IPS-NIHi11 (cell line): ENCODE measurements at regions not wholly inside any gene's neighbourhood (a gene's known extent, or its start where the extent isn't known, plus 50 kb on each side); places are given as distances from the start of the nearest gene placed in this dataset.

Source experiments
- DNase-seq: peaks from one replicate; pipeline ENCODE4 v3.0.0; 2012; ENCODE audit warnings: mixed read lengths, low spot score

GRCh38 chr2:21395366-21395765 lies 271.6 kb downstream of the TDRD15 start:
- DNase-seq, result peak; percentile 41

- no peak for DNase-seq
Measured at GRCh38 chr2:21396252-21396651, 272.5 kb downstream of the TDRD15 start.

DNA sequence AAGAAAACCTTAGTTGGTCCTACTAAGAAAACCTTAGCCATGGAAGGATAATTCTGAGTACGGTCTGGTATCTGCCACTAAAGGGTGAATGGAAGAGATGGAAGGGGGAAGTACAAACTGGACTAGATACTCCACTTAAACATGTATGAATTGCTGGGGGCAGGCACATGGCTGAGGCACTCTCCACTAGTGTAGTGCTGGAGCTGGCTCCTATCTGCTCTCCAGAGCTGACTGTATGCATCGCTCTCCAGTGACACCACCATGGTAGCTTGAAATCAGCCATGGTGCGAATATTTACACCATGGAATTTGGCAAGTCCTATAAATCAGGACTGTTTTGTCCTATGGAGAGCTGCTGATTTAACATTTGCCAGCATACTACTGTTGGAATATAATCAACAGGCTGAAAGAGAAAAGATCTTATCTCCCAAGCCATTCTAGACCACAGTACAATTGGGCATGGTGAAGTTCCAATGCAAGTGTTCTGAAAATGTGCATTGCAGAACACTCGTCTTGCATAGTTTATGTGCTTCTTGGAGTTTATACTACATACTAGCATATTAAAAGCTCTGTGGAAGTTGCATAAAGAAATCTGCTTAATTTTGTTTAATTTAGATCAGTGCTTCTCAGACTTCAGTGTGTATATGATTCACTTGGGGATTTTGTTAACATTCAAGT lies 277.4 kb downstream of the TDRD15 start:
- no peak for DNase-seq

DNA sequence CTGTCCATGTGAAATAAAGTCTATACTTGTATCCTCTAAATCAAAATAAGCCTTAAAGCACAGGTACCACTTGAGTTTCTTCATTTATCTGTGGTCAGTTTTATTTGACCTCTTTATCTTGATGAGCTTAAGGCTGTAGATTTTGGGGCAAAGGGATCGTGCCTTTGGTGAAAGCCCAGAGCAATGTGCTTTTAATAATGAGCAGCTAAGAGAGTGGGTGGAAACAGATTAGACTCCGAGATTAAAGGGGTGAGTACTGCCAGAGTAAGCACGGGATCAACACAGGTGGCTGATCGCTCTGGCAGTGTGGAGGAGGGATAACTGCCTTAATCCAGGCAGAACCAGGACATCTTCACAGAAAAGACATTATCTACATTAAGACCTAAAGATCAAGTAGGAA lies 280.4 kb downstream of the TDRD15 start:
- DNase-seq, result no peak

GRCh38 chr2:21404827-21405625 lies 281.3 kb downstream of the TDRD15 start:
- DNase-seq, result no peak

GRCh38 chr2:21406386-21406785 lies 282.6 kb downstream of the TDRD15 start:
- no peak for DNase-seq

DNA sequence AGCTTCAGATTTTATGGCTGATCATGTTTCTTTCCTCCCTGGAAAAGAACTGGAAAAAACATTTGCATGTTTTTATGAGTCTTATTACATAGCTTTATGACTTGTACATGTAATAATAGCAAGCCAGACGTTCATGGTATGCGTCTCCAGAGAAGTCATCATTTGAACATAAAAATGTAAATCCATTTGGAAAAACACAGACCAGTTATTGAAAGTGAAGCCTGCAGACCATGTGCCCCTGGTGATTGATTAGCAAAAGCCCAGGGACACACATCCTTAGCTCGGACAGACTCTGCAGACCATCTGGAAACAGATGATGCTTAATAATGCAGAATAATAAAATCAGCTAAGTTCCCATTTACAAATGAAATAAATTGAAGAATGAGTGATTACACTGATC lies 283.1 kb downstream of the TDRD15 start:
- no peak for DNase-seq

DNA sequence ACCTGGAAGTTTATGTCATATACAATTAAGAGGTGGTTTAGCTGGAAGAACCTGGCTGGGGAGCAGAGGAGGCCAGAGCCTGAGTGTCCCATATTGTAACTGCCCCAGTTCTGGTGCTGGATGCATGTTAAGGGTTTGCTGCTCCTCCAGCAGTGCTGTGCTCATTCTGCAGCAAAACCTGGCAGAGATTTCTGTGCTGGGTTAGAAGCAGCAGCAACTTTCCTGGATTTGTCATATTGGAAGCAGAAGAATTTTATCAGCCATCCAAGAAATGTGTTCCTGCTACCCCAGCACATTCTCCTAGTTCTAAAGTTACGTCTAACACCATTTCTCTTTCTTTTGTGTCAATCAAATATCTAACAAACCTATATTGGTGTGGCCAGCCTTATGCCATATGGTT lies 284.1 kb downstream of the TDRD15 start:
- DNase-seq, result no peak

DNA sequence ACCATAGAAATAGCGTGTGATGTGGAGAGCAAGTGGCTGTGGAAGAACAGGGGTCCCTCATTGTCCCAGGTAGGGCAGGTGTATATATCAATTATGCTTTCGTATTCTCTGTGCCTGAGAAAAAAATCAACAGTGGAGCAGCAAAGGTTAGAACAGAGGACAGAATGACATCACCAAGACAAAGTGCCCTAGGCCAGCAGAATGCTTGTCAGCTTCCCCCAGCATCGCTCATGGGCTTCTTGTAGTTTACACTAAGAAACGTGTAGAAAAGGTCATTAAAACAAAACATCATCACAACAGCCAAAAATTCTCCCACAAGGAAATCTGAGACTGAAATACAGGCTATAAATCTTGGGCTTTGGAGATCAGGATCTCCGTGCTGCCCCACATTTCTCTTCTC lies 288.0 kb downstream of the TDRD15 start:
- no peak for DNase-seq

DNA sequence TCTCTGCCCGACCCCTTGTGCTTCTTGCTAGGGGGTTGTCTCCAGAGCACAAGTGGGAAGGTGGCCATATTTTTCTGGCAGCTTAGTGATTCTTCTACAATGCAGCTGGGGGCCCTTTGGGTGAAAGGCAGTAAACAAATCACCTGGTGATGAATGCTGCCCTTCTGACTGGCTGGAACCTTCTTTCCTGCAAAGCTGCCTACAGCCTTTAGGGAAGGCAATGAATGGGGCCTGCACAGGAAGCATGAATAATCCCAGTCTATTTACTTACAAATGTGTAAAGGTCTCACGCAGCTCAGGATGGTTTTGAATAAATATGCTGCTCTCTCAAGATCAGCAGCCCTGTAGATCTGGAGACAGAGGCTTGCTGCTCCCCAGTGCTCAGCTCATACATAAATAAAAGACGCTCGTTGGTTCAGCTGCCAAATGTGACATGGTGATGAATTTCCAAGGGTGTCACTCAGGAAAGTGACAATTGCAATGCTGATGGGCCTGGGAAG lies 289.2 kb downstream of the TDRD15 start:
- no peak for DNase-seq

GRCh38 chr2:21415234-21415633 lies 291.5 kb downstream of the TDRD15 start:
- peak; percentile 37 for DNase-seq

DNA sequence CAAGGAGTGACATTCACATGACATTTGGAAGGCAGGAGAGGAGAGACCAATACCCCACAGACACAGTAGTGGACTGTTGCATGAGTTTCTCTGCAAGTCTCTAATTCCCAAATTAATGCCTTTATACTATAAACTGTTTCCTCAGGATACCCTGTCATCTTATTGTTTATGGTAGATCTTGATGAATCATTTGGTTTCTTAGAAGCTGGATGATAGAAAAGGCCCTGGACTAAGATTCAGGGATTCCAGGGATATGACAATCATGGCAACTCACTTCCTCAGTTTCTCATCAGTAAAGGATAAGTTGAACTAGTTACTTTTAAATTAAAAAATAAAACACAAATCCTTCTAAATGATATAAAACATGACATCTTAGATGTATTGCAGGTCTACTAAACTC lies 292.5 kb downstream of the TDRD15 start:
- DNase-seq, result no peak

GRCh38 chr2:21418456-21418855 lies 294.7 kb downstream of the TDRD15 start:
- no peak for DNase-seq

GRCh38 chr2:21420553-21421335 lies 297.0 kb downstream of the TDRD15 start:
- DNase-seq, result no peak

DNA sequence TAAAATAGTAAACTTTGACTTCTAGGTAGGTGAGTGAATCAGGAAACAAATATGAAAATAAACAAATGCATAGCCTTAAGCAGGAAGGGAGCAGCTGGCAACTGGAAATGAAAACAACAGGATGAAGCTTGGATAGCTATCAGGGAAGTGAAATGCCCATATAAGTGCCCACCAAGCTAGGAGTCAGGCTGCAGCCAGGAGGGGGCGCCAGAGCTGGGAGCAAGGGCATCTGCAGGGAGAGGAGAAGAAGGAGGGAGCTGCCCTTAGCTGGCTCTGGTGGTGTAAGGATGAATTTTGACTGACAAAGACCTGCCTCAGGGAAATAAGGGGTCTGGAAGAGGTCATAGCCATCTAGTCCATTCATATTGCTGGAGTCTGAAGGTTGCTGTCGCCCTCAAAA lies 298.3 kb downstream of the TDRD15 start:
- peak; percentile 72 for DNase-seq

DNA sequence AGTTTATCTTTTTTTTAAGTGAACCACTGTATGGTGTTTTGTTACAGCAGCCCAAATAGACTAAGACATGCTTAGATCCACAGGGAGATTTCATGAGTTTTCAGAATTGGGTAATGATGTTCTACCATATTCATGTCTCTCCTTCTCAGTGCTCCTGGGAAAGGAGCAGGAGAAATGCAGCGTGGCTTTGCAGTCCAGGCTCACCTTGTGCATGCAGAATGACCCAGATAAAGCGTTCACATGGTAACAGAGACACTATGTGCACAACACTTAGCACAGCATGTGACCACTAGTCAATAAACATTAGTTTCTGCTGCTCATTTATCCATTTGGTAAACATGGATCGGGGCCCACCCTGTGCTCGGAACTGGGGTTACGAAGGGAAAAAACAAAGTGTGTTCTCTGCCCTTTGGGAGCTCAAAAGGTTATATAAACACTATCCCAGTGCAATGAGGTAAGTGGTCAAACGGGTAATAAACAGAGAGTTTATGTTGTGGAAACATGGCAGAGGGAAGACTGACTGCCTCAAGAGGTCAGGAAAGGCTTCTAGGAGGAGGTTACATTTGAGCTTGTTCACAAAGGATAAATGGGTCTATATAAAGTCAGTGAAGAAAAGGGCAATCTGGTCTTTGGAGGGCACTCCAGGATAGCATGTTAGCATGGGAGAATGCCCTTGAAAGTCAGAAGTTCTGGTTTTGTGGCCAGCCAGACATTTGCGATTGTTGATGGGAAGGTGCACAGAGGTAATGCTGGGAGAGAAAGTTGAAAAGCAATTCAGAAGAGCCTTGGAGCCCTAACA lies 299.2 kb downstream of the TDRD15 start:
- DNase-seq, result no peak

GRCh38 chr2:21423854-21424253 lies 300.1 kb downstream of the TDRD15 start:
- no peak for DNase-seq

GRCh38 chr2:21424375-21424774 lies 300.6 kb downstream of the TDRD15 start:
- no peak for DNase-seq

DNA sequence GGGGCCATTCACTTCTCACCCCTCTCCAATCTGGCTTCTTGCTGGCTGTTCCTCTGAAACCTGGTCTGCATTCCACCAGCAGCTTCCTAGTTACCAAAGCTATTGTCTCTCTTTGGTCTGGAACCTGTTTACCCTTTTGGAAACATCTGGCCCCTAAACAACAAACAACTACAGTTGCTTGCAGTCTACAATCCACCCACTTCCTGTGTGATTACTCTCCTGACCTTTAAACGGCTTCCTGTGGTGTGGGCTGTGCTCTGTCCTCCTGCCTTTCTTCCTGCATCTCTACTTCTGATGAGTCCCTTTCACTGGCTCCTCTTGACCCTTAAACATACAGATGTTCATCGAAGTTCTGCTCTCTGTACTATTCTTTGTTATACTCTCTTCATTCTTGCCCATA lies 303.8 kb downstream of the TDRD15 start:
- DNase-seq, result no peak

DNA sequence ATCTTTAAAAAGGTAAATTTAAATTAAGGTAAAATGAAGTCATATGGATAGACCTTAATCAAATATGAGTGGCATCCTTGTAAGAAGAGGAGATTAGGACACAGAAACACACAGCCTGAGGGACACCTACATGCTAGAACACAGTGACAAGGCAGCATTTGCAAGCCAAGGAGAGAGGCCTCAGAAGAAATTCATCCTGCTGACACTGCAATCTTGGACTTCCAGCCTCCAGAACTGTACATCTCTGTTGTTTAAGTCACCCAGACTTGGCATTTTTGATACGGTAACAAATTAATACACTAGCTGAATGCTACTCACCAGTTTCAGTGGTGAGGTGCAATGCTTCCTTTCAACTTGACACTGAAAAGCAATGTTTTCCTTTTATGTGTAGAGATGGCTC lies 305.0 kb downstream of the TDRD15 start:
- no peak for DNase-seq

- no peak for DNase-seq
Measured at GRCh38 chr2:21429747-21430146, 306.0 kb downstream of the TDRD15 start.

GRCh38 chr2:21431078-21431477 lies 307.3 kb downstream of the TDRD15 start:
- no peak for DNase-seq
